CD4-positive, alpha-beta T cell treated with Interleukin-17A for 1 hour (primary cell): ENCODE measurements at regions not wholly inside any gene's neighbourhood (a gene's known extent, or its start where the extent isn't known, plus 50 kb on each side); places are given as distances from the start of the nearest gene placed in this dataset.
"Not testable (repeated sequence)": the region's sequence is repeated elsewhere in the genome, so short reads cannot be mapped to it uniquely, and the experiment has no call there.

ENCODE experiments used
- DNase-seq: peaks from one replicate; pipeline ENCODE4 v3.0.0-alpha.2; 2020

- DNase-seq: no peak
Observed at GRCh38 chr14:41549821-41550607, 56.7 kb upstream of the LRFN5 start.

GRCh38 chr14:41549282-41549681, 57.4 kb upstream of the LRFN5 start:
- no peak for DNase-seq

- DNase-seq: no peak
Observed at GRCh38 chr14:41548666-41549065, 58.0 kb upstream of the LRFN5 start.

- DNase-seq: no peak
Observed at GRCh38 chr14:41541333-41541732, 65.3 kb upstream of the LRFN5 start.

GRCh38 chr14:41532255-41532654, 74.4 kb upstream of the LRFN5 start:
- DNase-seq: no peak

GRCh38 chr14:41521891-41522290, 84.8 kb upstream of the LRFN5 start:
- no peak for DNase-seq

GRCh38 chr14:41518030-41518429, 88.6 kb upstream of the LRFN5 start:
- DNase-seq: not testable (repeated sequence)

GRCh38 chr14:41506552-41506951, 100.1 kb upstream of the LRFN5 start:
- DNase-seq: no peak

GRCh38 chr14:41505491-41505890, 101.2 kb upstream of the LRFN5 start:
- no peak for DNase-seq

GRCh38 chr14:41498959-41499358, 107.7 kb upstream of the LRFN5 start:
- DNase-seq: no peak

- DNase-seq: no peak
Observed at GRCh38 chr14:41490323-41490722, 116.4 kb upstream of the LRFN5 start.

GRCh38 chr14:41489315-41489972, 117.2 kb upstream of the LRFN5 start:
- DNase-seq: no peak

GRCh38 chr14:41488401-41488800, 118.3 kb upstream of the LRFN5 start:
- DNase-seq: no peak

- no peak for DNase-seq
Observed at GRCh38 chr14:41482861-41483260, 123.8 kb upstream of the LRFN5 start.

GRCh38 chr14:41476526-41476925, 130.2 kb upstream of the LRFN5 start:
- no peak for DNase-seq

GRCh38 chr14:41461380-41461779, 145.3 kb upstream of the LRFN5 start:
- no peak for DNase-seq

GRCh38 chr14:41457393-41457792, 149.3 kb upstream of the LRFN5 start:
- DNase-seq: no peak

- no peak for DNase-seq
Observed at GRCh38 chr14:41449066-41449465, 157.6 kb upstream of the LRFN5 start.

- no peak for DNase-seq
Observed at GRCh38 chr14:41446008-41446407, 160.7 kb upstream of the LRFN5 start.

GRCh38 chr14:41423503-41423902, 183.2 kb upstream of the LRFN5 start:
- no peak for DNase-seq

- DNase-seq: not testable (repeated sequence)
Observed at GRCh38 chr14:41421308-41421707, 185.4 kb upstream of the LRFN5 start.

- DNase-seq: no peak
Observed at GRCh38 chr14:41419709-41420108, 187.0 kb upstream of the LRFN5 start.

GRCh38 chr14:41418851-41419250, 187.8 kb upstream of the LRFN5 start:
- DNase-seq: no peak

GRCh38 chr14:41409806-41410205, 196.9 kb upstream of the LRFN5 start:
- DNase-seq: no peak

GRCh38 chr14:41404126-41404525, 202.6 kb upstream of the LRFN5 start:
- no peak for DNase-seq
